NCI-H1436 (cell line): ENCODE measurements at regions not wholly inside any gene's neighbourhood (a gene's known extent, or its start where the extent isn't known, plus 50 kb on each side); places are given as distances from the start of the nearest gene placed in this dataset.

ENCODE experiments used
- DNase-seq: peaks from one replicate; lab custom pipeline; 2025; lab: John Stamatoyannopoulos, UW

DNA sequence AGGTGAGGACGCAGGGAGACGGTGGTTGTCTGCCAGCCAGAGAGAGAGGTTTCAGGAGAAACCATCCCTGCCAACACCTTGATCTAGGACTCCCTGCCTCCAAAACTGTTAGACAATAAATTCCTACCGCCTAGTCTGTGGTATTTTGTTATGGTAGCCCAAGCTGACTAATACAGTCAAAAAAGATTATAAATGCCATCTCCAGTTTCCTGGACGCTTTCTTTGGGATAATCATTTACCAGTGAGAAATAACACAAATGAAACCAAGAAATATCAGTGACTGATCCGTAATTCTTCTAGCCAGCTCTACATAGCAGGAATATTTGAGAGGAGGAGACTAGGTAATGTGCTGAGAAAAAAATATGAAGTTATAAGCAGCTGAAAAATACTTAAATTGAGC, 707.8 kb upstream of the LMCD1 start:
- DNase-seq, result no peak

DNA sequence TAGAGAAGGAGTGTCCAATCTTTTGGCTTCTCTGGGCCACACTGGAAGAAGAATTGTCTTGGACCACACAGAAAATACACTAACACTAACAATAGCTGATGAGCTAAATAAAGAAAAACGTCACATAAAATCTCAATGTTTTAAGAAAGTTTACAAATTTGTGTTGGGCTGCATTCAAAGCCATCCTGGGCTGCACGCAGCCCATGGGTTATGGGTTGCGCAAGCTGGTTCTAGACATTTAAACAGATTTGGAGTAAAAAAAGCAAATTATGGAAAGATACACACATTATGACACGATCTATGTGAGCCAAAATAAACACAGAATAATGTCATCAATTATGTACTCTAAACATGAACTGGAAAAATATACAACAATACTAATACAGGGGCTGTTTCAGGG, 703.3 kb upstream of the LMCD1 start:
- DNase-seq, result no peak

DNA sequence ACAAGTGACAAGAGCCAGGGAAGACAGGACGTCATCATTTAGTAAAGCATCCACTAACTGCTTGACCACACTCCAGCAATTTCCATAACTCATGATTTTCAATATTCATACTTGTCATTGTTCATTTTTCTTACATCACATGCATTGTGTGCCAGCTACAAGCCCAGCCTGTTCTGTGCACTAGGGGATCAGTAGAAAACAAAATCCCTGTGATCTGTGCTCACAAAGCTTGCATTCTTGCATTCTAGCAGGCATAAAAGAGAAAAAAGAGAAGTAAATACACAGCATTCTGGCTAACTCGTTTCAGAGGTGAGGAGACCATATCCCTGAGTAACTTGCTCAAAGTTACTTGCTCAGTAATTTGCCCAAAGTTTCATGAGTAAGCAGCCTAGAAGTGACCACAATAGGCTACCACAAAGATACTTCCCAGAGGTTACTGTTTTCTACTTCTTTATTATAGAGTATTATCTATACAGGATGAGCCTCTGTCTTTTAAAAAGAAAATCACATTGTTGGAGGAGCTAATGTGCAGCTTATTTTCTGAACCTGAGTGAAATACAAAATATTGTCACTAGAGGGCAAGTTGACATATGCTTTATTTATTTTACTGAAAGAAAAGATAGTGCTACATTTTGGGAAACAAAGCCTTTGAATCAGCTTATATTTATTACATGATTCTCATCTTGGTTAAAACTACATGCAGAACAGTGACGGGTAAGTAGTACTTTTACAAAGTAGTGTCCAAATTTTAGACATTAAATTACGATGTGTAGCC, 701.4 kb upstream of the LMCD1 start:
- no peak for DNase-seq

DNA sequence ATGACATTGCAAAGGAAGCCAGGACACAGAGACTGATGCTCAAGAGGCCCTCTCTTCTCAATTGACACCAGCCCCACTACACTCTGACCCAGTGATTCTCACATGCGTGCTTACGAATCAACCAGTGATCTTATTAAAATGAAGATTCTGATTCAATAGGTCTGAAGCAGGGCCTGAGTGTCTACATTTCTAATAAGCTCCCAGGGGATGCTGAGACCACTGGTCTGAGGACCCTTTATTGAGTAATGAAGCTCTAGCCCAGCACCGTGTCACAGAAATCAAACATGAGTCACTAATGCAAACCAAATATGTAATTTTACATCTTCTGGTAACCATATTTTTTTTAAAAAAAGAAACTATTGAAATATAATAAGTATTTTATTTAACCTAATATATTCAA, 689.1 kb upstream of the LMCD1 start:
- DNase-seq, result no peak

DNA sequence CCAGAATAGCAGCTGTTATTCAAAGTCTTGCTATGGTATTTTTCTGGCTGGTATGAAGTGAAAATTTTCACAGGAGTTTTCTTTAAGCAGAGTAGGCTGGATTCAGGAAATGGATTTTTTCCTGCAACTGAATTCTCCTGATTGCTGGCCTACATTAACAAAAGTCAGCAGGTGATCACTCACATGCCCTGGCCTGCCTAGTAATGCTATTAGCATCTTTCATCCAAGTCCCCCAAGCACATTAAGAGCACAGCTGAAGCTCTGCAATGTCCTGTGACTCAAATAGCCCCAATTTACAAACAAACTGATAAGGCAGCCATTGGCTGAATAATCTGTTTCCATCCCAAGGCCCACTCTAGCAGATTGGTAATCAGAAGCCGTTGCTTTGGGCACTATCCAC, 688.3 kb upstream of the LMCD1 start:
- DNase-seq, result no peak

DNA sequence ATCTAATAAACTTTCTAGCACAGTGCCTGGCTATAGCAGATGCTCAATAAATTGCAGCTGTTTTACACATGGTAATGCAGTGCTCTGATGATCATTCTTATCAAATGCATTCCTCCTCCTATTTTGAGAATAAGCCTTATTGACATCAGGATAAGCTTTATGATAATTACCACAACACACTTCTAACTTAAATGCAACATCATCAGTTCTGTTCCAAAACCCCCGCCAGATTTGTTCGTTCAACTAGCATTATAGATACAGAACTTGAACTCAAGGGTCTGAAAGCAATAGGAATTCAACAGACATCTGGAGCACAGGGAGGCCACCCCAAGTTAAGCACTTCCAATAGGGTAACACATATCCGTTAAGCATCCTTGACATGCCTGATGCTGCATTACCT, 684.4 kb upstream of the LMCD1 start:
- no peak for DNase-seq

DNA sequence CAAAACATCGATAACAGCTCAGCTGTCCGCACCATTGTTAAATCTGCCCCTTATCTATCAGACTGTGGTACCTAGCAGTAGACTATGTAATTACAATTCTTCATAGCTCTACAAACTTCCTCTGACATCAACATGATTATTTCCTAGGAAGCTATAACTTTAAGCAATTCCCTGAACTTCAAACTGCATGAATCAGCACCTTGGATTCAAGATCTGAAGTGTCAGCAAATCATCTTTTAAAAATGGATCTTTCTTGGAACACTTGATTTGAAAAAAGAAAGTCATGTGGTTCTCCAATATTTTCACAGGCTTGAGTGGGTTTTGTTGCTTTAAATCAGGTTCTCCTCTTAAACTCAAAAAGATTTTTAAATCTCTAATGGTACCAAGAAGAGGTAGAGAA, 680.7 kb upstream of the LMCD1 start:
- DNase-seq, result no peak

DNA sequence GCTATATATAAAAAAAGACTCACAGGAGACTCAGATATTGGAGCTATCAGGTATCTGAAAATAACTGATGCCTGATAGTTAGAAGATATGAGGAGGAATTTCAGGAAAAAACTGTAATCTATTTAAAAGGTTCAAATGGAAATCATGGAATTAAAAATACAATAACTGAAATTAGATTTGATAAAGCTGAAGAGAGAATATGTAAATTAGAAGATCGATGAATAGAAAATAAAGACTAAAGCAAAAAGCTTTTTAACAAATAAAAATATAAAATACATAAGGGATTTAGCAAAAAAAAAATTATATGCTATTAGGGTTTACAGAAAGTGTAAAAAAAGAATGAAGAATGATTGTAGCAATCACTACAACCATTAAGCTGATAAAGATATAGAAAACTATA, 679.8 kb upstream of the LMCD1 start:
- no peak for DNase-seq

DNA sequence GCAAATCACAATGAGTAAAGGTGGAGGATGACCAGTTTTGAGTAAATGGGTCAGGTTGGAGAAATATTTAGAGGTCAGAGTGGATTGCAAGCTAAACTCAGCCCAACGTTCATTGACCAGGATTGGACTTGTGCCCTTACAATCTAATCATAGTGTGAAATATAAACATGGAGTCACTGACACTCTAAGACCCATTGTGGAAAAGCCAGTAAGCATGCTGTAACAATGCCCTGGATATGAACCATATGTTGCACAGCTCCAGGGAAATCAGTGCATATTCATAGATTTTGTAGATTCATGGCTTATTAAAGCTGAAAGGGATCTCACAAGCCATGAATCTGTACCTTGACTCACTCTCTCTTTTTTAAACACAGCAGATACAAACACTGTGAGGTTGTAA, 660.2 kb upstream of the LMCD1 start:
- DNase-seq, result no peak

DNA sequence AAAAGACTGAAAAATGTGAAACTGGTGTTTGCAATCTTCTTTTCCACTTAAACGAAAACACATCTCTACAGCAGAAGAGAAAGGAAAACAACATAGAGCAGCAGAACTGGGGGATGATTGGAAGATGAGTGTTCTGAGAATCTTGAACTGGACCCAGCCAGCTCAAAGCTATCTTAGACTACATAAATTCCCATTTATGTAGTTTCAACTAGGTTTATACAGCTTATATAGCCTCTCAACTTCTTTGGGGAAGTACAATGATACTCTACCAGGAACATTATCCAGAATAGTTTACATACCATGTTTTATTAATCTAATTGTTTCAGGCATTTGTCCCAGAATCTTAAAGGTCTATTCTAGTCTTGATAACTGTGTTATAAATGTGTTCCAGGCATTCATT, 658.2 kb upstream of the LMCD1 start:
- no peak for DNase-seq

DNA sequence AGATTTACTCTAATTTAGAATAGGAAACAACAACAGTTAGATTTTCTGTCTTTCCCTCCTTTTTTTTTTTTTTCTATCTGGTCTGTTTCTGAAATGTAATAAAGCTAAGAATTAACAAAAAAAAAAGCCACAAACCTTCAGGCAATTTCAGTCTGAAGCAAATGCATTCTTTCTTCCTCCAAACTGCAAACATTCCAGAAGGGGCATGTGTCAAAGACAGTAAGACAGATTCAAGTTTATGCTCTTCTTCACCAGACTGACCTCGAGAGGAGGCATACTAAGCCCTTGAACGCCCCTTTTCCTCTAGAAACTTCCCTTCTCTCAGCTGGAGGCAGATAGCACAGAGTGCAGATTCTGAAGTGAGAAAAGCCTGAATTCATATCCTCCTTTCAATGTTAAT, 654.6 kb upstream of the LMCD1 start:
- DNase-seq, result no peak

DNA sequence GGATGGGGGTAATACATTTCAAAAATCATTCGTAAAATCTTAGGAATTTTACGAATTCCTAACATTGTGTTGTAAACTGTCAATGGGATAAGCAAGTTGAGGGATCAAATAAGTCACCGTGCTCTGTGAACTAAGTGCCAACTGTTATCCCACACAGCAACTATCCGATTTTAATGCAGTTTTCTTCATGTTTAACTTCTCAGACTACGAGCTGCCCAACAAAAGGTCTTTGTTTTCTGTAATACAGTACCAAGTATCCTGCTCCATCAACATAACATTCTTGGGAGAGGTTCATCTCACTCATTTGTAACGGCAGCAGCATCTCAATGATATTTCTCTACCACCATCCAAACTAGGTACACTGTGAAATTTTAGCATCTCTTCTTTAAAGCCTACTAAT, 654.1 kb upstream of the LMCD1 start:
- no peak for DNase-seq

DNA sequence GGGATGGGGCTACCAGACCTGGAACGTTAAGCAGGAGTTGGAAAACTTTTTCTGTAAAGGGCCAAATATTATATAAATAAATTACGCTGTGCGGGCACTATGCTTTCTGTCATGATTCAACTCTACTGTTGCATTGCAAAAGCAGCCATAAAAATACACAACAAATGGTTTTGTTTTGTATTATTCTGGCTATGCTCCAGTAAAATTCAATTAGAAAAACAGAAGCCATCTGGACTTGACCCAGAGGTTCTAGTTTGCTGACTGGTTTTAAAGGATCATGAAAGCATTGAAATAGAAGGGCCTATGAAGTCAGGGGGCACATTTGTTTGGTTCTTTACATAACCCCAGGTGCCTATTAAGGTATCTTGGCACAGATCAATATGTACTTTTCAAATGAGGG, 647.4 kb upstream of the LMCD1 start:
- no peak for DNase-seq

DNA sequence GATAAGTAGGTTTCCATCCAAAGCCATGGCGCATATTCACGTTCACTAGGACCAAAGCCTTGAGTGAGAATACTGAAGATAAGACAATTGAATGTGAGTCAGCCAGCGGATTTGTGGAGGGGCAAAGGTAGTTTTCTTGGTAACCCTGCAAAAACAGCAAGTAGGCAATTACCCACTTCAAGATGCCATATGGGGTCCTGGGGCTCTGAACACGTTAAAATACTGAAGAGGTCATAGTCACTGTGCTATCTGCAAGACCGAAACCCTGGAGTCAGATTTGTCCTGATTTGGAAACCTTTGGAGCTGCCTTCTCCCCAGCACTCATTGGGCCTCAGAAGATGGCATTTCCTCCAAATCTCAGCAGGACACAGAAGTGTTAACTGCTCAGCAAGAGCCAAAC, 646.9 kb upstream of the LMCD1 start:
- DNase-seq, result no peak

DNA sequence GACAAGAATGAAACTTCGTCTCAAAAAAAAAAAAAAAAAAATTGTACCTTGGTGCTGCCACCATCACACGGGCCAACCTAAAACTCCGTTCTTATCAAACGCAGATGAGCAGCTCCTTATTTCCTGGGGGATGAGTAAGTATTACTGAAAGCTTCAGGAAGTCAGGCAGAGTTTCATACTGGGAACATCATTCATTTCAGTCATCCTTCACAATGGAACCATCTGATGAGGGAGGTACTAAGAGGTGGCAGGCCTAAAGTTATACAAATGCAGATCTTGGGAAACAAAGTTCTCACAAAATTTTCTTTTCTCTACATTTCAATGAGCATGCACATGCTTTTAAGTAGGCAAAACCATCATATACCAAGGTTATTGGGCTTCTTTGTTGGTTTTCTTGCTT, 636.0 kb upstream of the LMCD1 start:
- DNase-seq, result no peak

DNA sequence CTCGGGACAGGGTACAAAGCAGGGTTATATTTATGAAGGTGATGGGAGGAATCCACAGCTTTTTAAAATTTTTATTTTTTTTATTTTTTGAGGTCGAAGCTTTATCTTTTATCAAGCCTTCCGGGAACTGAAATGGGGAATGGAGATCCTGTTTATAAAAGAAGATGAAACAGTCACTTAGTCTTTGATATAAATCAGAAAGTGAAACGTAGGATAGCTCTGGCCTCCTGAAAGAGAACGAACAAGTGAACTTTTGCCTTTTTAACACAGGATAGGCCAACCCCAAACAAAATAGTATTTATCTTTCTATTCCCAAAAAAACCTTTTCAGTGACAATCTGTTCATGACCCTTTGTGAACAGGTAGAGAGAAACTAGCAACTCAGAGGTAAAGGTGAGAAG, 634.0 kb upstream of the LMCD1 start:
- DNase-seq, result no peak

DNA sequence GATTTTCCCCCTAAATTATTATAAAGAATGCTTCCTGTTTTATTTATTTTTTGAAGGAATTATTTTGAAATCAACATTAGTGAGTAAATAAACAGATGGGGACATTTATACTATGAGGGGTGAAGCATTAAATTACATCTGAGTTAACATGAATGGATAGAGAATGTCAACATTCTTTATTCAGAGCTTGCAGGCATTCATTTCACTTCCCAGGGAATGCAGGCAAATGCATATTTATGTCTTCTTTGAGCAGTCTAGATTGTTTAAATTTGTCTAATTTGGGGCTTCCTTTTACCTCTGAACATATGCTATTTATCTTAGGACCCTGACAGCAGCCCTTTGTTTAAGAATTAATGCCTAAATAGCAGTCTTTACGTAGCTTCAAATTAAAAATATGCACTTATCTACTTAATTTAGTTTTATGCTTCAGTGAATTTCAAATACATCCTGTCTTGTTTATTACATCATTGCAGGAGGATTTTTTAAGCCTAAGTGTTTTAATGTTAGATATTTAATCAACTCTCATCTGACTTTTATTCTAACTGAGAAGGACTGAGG, 630.5 kb upstream of the LMCD1 start:
- no peak for DNase-seq

DNA sequence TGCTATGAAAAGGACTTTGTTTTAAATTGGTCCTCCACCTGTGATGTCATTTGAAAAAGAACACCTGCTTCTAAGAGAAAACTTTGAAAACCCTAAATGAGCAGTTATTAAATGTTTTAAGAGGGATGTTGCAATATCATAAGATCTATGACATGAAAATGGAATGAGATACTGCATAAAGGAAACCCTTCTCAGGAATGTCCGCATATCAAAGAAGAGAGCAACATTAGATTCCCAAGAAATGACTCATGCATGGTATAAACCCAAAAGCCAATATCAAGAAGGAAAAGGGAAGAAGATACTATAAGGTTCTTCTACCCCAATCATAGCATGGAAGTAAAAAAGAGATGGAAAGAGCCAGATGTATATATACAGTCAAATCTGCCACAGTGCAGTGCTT, 627.5 kb upstream of the LMCD1 start:
- DNase-seq, result no peak

DNA sequence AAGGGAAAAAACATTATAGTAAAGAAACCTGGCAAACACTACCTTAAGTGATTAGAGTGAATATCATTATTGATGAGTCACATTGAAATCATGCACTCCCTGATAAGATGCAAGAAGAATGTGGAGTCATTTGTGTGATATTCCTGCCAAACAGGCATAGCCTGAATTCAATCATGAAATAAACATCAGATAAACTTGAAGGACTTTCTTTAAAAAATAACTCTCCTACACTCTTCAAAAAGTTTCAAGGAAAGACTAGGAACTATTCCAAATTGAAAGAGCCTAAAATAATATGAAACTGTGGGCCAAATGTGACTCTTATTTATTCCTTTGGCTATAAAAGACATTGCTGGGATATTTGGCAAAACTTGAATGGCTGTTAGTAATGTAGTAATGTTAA, 625.7 kb upstream of the LMCD1 start:
- DNase-seq, result no peak

DNA sequence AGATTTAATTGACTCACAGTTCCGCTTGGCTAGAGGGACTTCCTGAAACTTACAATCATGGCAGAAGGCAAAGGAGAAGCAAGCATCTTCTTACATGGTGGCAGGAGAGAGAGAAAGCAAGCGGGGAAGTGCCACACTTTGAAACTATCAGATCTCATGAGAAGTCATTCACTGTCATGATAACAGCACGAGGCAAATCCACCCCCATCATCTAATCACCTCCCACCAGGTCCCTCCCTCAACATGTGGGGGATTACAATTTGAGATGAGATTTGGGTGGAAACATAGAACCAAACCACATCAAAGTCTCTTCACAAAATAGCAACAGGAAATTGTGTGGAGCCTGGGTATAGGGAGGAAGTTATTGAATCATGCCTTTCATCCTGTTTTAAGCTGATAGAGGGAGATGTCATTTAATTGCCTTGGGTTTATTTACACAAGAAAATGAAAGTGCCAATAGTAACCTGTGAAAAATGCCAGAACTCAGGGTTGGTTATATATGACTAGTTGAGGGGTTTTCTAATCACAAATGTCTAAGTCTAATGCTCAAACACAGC, 624.8 kb upstream of the LMCD1 start:
- DNase-seq, result no peak

DNA sequence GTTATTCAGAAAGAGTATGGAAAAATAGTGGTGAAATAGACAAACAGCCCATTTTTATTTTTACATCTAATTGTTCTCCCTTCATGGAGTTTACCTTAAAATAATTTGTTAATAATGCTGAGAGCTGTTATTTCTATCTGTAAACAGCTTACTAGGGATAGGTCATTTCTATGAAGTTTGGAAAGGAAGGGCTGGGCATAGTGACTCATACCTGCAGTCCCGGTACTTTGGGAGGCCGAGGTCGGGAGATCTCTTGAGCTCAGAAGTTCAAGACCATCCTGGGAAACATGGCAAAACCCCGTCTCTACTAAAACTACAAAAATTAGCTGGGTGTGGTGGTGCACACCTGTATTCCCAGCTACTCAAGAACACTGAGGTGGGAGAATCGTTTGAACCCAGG, 624.3 kb upstream of the LMCD1 start:
- DNase-seq, result no peak

DNA sequence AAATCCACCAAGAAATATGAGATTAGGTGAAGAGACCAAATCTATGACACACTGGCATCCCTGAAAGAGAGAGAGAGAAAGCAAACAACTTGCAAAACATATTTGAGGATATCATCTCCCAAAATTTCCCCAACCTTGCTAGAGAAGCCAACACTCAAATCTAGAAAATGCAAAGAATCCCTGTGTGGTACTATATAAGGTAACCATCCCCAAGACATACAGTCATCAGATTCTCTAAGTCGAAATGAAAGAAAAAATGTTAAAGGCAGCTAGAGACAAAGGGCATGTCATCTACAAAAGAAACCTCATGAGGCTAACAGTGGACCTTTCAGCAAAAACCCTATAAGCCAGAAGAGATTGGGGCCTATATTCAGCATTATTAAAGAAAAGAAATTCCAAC, 622.1 kb upstream of the LMCD1 start:
- DNase-seq, result no peak

DNA sequence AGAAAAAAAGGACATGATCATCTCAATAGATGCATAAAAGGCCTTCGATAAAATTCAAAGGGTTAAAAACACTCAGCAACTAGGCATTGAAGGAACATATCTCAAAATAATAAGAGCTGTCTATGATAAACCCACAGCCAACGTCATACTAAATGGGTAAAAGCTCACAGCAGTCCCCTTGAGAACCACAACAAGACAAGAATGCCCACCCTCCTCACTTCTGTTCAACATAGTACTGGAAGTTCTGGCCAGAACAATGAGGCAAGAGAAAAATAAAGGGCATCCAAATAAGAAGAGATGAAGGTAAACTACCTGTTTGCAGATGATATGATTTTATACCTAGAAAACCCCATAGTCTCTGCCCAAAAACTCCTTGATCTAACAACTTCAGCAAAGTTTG, 619.7 kb upstream of the LMCD1 start:
- no peak for DNase-seq

DNA sequence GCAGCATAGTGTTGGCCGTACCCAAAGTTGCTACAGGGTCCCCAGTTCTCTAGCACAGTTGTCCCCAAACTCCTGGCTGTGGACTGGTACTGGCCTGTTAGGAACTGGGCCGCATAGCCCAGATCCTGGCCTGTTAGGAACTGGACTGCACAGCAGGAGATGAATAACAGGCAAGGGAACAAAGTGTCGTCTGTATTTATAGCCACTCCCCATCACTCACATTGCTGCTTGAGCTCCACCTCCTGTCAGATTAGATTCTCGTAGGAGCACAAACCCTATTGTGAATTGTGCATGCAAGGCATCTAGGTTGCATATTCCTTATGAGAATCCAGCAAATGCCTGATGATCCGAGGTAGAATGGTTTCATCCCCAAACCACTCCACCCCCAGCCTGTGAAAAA, 604.0 kb upstream of the LMCD1 start:
- DNase-seq, result no peak
